ENCODE measurements at regions not wholly inside any gene's neighbourhood (a gene's known extent, or its start where the extent isn't known, plus 50 kb on each side); places are given as distances from the start of the nearest gene placed in this dataset.
A peak's percentile ranks its signal among the peaks of the same experiment; 100 is the strongest.

- H3K36me3 ChIP-seq, result no peaks in the 10 kb centered on the region
These were observed 152.8 kb downstream of the TM9SF2 start for GRCh38 chr13:99654076-99654475.

GRCh38 chr13:99653526-99653925 is 152.3 kb downstream of the TM9SF2 start:
- Histone ChIP-seq H3K27me3 (replicated peaks) (peaks cover 32% of the 10 kb centered on the region), H3K9me3 (replicated peaks) (no peaks in the 10 kb centered on the region), H3K36me3 (no peaks in the 10 kb centered on the region), H3K4me3 (no peak overlapping the region), H3K4me1 (replicated peaks) (no peaks in the 10 kb centered on the region; the same call in 1 of the 2 replicates), H3K27ac (no peak overlapping the region)
- DNase-seq (ENCODE audit: low read depth in 1 of 2, low spot score in 2 of 2), result peak in 1 of 2 experiments; percentile 33

More at GRCh38 chr13:99654076-99654475, 152.8 kb downstream of the TM9SF2 start:
- H3K27ac ChIP-seq, result no peak overlapping the region
- H3K27me3 ChIP-seq (replicated peaks), result peaks cover 32% of the 10 kb centered on the region
- H3K4me3 ChIP-seq, result no peak overlapping the region
- peak in 1 of 2 experiments; percentile 62 for DNase-seq (ENCODE audit: low read depth in 1 of 2, low spot score in 2 of 2)
- H3K4me1 ChIP-seq (replicated peaks), result no peaks in the 10 kb centered on the region; the same call in 1 of the 2 replicates
- H3K9me3 ChIP-seq (replicated peaks), result no peaks in the 10 kb centered on the region

- Histone ChIP-seq H3K36me3 (no peaks in the 10 kb centered on the region), H3K9me3 (replicated peaks) (no peaks in the 10 kb centered on the region), H3K4me3 (no peak overlapping the region), H3K27ac (no peak overlapping the region), H3K4me1 (replicated peaks) (peaks cover 6% of the 10 kb centered on the region), H3K27me3 (replicated peaks) (peaks cover 26% of the 10 kb centered on the region)
- peak in 1 of 2 experiments; percentile 55 for DNase-seq (ENCODE audit: low read depth in 1 of 2, low spot score in 2 of 2)
These were observed 151.6 kb downstream of the TM9SF2 start for GRCh38 chr13:99652901-99653300.

GRCh38 chr13:99652141-99652540 is 150.9 kb downstream of the TM9SF2 start:
- DNase-seq (ENCODE audit: low read depth in 1 of 2, low spot score in 2 of 2), result peak in 1 of 2 experiments; percentile 57
- H3K27me3 ChIP-seq (replicated peaks), result peaks cover 19% of the 10 kb centered on the region
- no peak overlapping the region for H3K4me3 ChIP-seq
- no peak overlapping the region for H3K27ac ChIP-seq
- peaks cover 12% of the 10 kb centered on the region for H3K4me1 ChIP-seq (replicated peaks)
- H3K36me3 ChIP-seq, result no peaks in the 10 kb centered on the region
- no peaks in the 10 kb centered on the region for H3K9me3 ChIP-seq (replicated peaks)

- H3K4me3 ChIP-seq, result no peak overlapping the region
- no peaks in the 10 kb centered on the region for H3K36me3 ChIP-seq
- no peaks in the 10 kb centered on the region for H3K9me3 ChIP-seq (replicated peaks)
- H3K27ac ChIP-seq, result no peak overlapping the region
- peaks cover 12% of the 10 kb centered on the region for H3K4me1 ChIP-seq (replicated peaks)
- H3K27me3 ChIP-seq (replicated peaks), result peaks cover 9% of the 10 kb centered on the region
- DNase-seq (ENCODE audit: low read depth in 1 of 2, low spot score in 2 of 2), result peak in 1 of 2 experiments; percentile 51
These were observed 149.7 kb downstream of the TM9SF2 start for GRCh38 chr13:99651016-99651415.

- H3K9me3 ChIP-seq (replicated peaks), result no peaks in the 10 kb centered on the region
- H3K36me3 ChIP-seq, result no peaks in the 10 kb centered on the region
- peaks cover 12% of the 10 kb centered on the region for H3K4me1 ChIP-seq (replicated peaks)
- no peak overlapping the region for H3K4me3 ChIP-seq
- DNase-seq (ENCODE audit: low read depth in 1 of 2, low spot score in 2 of 2), result peak in 1 of 2 experiments; percentile 51
- H3K27ac ChIP-seq, result no peak overlapping the region
- H3K27me3 ChIP-seq (replicated peaks), result peaks cover 9% of the 10 kb centered on the region
These were observed 149.1 kb downstream of the TM9SF2 start for GRCh38 chr13:99650410-99650809.

- Histone ChIP-seq H3K27ac (no peak overlapping the region), H3K4me3 (no peak overlapping the region), H3K9me3 (replicated peaks) (no peaks in the 10 kb centered on the region), H3K36me3 (no peaks in the 10 kb centered on the region), H3K27me3 (replicated peaks) (peaks cover 9% of the 10 kb centered on the region), H3K4me1 (replicated peaks) (peaks cover 12% of the 10 kb centered on the region)
- DNase-seq (ENCODE audit: low read depth in 1 of 2, low spot score in 2 of 2), result peak in 1 of 2 experiments; percentile 28
These were observed 147.7 kb downstream of the TM9SF2 start for GRCh38 chr13:99648927-99649326.

- H3K36me3 ChIP-seq, result no peaks in the 10 kb centered on the region
- H3K27me3 ChIP-seq (replicated peaks), result peaks cover 9% of the 10 kb centered on the region
- peaks cover 12% of the 10 kb centered on the region for H3K4me1 ChIP-seq (replicated peaks)
- DNase-seq (ENCODE audit: low read depth in 1 of 2, low spot score in 2 of 2), result peak in 1 of 2 experiments; percentile 52
- H3K9me3 ChIP-seq (replicated peaks), result no peaks in the 10 kb centered on the region
- no peak overlapping the region for H3K27ac ChIP-seq
- H3K4me3 ChIP-seq, result no peak overlapping the region
These were observed 146.9 kb downstream of the TM9SF2 start for GRCh38 chr13:99648066-99648665.

- no peak overlapping the region for H3K4me3 ChIP-seq
- H3K4me1 ChIP-seq (replicated peaks), result peaks cover 12% of the 10 kb centered on the region
- no peaks in the 10 kb centered on the region for H3K9me3 ChIP-seq (replicated peaks)
- H3K36me3 ChIP-seq, result no peaks in the 10 kb centered on the region
- H3K27ac ChIP-seq, result no peak overlapping the region
- peaks cover 9% of the 10 kb centered on the region for H3K27me3 ChIP-seq (replicated peaks)
- peak in 1 of 2 experiments; percentile 25 for DNase-seq (ENCODE audit: low read depth in 1 of 2, low spot score in 2 of 2)
These were observed 146.3 kb downstream of the TM9SF2 start for GRCh38 chr13:99647596-99647985.

- Histone ChIP-seq H3K36me3 (no peaks in the 10 kb centered on the region), H3K27me3 (replicated peaks) (peaks cover 9% of the 10 kb centered on the region), H3K9me3 (replicated peaks) (no peaks in the 10 kb centered on the region), H3K27ac (no peak overlapping the region), H3K4me3 (no peak overlapping the region), H3K4me1 (replicated peaks) (peaks cover 12% of the 10 kb centered on the region)
- peak in 1 of 2 experiments; percentile 65 for DNase-seq (ENCODE audit: low read depth in 1 of 2, low spot score in 2 of 2)
These were observed 145.8 kb downstream of the TM9SF2 start for GRCh38 chr13:99646866-99647595.

GRCh38 chr13:99642841-99643240 is 141.6 kb downstream of the TM9SF2 start:
- Histone ChIP-seq H3K27ac (no peak overlapping the region), H3K9me3 (replicated peaks) (no peaks in the 10 kb centered on the region), H3K36me3 (no peaks in the 10 kb centered on the region), H3K4me3 (no peak overlapping the region), H3K27me3 (replicated peaks) (peaks cover 11% of the 10 kb centered on the region), H3K4me1 (replicated peaks) (peaks cover 5% of the 10 kb centered on the region)
- peak in 1 of 2 experiments; percentile 58 for DNase-seq (ENCODE audit: low read depth in 1 of 2, low spot score in 2 of 2)

- Histone ChIP-seq H3K4me1 (replicated peaks) (no peaks in the 10 kb centered on the region), H3K9me3 (replicated peaks) (no peaks in the 10 kb centered on the region), H3K27ac (no peak overlapping the region), H3K36me3 (no peaks in the 10 kb centered on the region), H3K4me3 (no peak overlapping the region), H3K27me3 (replicated peaks) (peaks cover 11% of the 10 kb centered on the region)
- DNase-seq (ENCODE audit: low read depth in 1 of 2, low spot score in 2 of 2), result peak in 1 of 2 experiments; percentile 59
These were observed 140.7 kb downstream of the TM9SF2 start for GRCh38 chr13:99642006-99642405.

- Histone ChIP-seq H3K27me3 (replicated peaks) (peaks cover 19% of the 10 kb centered on the region), H3K27ac (no peak overlapping the region)
- no peak for DNase-seq (ENCODE audit: low read depth in 1 of 2, low spot score in 2 of 2)
These were observed 139.0 kb downstream of the TM9SF2 start for GRCh38 chr13:99640260-99640659.

GRCh38 chr13:99639126-99639525 is 137.9 kb downstream of the TM9SF2 start:
- H3K36me3 ChIP-seq, result no peaks in the 10 kb centered on the region
- H3K27ac ChIP-seq, result no peak overlapping the region
- H3K27me3 ChIP-seq (replicated peaks), result peaks cover 19% of the 10 kb centered on the region
- H3K9me3 ChIP-seq (replicated peaks), result no peaks in the 10 kb centered on the region
- no peak overlapping the region for H3K4me3 ChIP-seq
- peak in 1 of 2 experiments; percentile 60 for DNase-seq (ENCODE audit: low read depth in 1 of 2, low spot score in 2 of 2)
- no peaks in the 10 kb centered on the region for H3K4me1 ChIP-seq (replicated peaks)

More at GRCh38 chr13:99640260-99640659, 139.0 kb downstream of the TM9SF2 start:
- Histone ChIP-seq H3K9me3 (replicated peaks) (no peaks in the 10 kb centered on the region), H3K4me3 (no peak overlapping the region), H3K4me1 (replicated peaks) (no peaks in the 10 kb centered on the region), H3K36me3 (no peaks in the 10 kb centered on the region)

Data from SJSA1 (cell line).